COR-L47 (cell line): ENCODE measurements at regions not wholly inside any gene's neighbourhood (a gene's known extent, or its start where the extent isn't known, plus 50 kb on each side); places are given as distances from the start of the nearest gene placed in this dataset.

Experiments
- DNase-seq: peaks from one replicate; lab custom pipeline; 2025; lab: John Stamatoyannopoulos, UW

- DNase-seq: no peak
Observed at GRCh38 chr2:53448086-53448485, 319.5 kb upstream of the CHAC2 start.

- DNase-seq: no peak
Observed at GRCh38 chr2:53445383-53446070, 322.1 kb upstream of the CHAC2 start.

DNA sequence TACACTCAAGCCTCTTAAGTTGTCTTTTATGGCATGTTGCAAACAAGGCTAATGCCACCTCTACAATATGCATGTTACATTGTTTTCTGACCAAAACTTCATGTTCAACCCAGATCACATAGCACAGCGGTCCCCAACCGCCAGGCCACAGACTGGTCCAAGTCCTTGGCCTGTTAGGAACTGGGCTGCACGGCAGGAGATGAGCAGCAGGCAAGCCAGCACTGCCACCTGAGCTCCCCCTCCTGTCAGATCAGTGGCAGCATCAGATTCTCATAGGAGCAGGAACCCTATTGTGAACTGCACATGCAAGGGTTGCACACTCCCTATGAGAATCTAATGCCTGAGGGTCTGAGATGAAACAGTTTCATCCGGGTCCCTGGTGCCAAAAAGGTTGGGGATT lies 324.8 kb upstream of the CHAC2 start:
- DNase-seq: no peak

- no peak for DNase-seq
Observed at GRCh38 chr2:53442093-53442492, 325.5 kb upstream of the CHAC2 start.

GRCh38 chr2:53438692-53439091 lies 328.9 kb upstream of the CHAC2 start:
- DNase-seq: no peak

DNA sequence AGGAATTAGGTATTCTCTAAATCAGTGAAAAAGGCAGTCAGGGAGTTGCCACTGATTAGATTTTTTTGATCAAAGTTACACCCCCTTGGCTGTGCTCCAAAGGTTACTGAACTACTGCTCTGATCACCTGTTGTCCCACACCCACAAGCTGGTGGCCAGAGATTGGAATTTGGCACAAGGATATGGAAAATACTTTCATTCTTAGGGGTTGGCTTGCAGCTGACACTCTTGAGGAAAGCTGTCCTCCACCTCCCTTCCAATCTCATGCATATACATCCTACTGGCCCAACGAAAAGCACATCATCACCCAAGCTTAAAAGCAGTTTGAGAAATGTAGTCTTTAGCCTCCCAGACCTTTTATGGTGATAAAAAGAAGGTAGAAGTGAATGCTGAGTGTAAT lies 329.5 kb upstream of the CHAC2 start:
- no peak for DNase-seq

- no peak for DNase-seq
Observed at GRCh38 chr2:53437371-53437770, 330.2 kb upstream of the CHAC2 start.

DNA sequence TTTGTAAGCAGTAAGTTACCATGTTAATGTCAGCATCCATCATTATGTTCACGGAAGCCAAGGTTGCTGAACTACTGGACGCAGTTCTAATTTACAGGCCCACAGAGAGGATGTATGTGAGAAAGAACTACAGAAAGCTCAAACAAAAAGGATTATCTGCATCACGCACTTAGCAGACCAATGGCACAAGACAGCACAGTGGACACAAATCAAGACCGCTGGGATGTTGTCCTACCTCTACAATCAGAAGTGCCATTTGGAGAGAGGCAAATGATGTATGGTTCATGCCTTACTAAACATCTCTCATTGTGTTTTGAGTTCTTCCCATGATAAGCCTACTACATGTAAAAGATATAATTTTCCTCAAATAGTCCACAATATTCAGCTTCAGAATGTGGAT lies 330.7 kb upstream of the CHAC2 start:
- no peak for DNase-seq

DNA sequence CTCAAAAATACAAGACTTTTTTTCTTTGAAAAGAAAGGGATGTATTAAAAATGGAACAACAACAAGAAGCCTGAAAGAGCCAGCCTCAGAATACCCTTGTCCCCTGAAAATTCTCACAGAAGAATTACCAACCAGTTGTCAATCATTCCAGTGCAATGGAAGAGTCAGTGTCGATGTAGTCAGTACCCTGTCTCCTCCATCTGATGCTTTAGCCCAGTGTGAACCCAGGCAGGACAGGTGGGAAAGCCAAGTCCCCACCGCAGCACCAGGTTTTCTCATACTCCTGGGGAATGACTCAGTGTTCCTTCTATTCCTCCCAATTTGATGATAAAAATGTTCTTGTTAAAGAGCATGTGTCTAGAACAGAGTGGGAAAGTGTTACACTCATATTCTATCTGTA lies 332.0 kb upstream of the CHAC2 start:
- DNase-seq: no peak

GRCh38 chr2:53434466-53434865 lies 333.1 kb upstream of the CHAC2 start:
- DNase-seq: no peak

DNA sequence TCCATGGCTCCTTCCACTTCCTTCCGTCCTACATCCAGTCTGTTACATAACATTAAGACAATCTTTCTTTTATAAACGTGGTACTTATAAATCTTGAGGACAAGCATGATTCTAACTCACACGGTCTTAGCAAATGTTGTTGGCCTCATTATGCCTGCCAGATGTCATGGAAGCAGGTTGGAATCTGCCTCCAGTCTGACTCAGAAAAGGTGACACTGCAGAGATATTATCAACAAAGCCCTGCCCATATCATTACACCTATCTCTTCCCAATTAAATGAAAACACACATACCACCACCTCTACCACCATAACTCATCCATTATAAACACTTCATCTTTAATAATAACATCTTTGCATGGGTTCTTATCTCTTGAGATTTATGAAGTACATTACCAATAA lies 334.7 kb upstream of the CHAC2 start:
- DNase-seq: no peak

DNA sequence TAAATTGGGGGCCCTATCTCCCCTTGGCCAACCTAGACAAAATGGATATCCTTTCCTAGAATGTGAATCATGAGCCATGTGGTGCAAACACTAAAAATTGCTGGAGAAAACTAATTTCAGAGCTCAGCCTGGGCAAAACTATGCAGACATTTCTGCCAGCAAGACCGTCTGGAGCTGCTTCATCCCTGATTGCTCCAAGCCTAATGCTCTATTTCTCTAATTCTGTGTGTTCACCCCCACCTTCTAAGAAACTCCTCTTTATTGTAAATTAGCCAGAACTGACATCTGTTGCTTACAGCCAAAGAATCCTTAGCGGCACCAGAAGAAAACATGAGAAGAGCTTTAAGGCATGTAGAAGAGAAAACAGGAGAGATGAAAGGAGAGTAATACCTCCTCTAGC lies 337.7 kb upstream of the CHAC2 start:
- no peak for DNase-seq

DNA sequence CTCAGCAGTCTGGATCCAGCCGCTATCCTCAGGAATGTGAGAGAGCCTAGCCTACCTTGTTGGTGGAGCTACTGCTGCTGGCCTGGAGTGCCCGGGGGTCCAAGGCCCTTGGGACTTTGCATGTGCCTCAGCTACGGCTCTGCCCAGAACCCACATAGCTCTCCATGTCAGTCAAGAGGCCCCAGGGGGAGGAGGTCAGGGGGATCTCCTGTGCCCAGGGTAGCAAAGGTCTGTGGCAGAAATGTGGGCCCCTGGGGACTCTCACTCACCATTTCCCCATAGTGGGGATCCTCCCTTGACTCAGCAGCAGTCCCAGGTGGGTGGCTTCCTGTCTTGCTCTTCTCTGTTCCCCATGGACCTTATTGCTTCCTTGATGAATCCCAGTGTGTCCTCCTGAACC lies 342.7 kb upstream of the CHAC2 start:
- DNase-seq: no peak

DNA sequence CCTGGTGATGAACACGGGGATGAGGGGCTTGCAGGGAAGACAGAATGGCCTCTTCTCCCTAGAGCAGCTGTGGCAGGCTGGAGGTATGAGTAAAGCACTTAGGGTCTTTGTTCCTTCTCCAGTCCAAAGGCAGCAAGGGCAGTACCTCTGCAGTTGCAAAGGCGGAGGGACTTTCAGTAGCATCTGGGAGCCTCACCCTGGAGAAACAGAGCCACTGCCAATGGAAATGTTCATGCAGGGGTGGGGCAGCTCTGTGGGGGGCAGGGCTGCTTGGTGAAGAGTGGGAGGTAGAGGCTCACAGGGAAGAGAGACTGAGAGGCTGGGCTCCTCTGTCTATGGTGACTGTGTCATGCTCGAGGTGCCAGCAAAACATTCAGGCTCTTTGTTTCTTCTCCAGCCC lies 344.1 kb upstream of the CHAC2 start:
- no peak for DNase-seq

GRCh38 chr2:53422979-53423378 lies 344.6 kb upstream of the CHAC2 start:
- DNase-seq: peak; percentile 32

DNA sequence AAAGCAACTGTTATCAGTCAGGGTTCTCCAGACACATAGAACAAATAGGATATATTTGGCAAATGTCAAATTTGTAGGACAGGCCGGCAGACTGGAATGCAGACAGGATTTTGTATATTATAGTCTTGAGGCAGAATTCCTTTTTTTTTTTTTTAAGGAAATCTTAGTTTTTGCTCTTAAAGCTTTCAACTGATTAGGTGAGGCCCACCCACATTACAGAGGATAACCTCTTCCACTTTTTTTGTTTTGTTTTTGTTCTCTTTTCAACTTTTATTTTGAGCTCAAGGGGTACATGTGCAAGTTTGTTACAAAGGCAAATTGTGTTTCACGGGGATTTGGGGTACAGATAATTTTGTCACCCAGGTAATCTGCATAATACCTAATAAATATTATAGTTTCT lies 350.2 kb upstream of the CHAC2 start:
- no peak for DNase-seq

GRCh38 chr2:53407363-53408080 lies 360.1 kb upstream of the CHAC2 start:
- DNase-seq: no peak

DNA sequence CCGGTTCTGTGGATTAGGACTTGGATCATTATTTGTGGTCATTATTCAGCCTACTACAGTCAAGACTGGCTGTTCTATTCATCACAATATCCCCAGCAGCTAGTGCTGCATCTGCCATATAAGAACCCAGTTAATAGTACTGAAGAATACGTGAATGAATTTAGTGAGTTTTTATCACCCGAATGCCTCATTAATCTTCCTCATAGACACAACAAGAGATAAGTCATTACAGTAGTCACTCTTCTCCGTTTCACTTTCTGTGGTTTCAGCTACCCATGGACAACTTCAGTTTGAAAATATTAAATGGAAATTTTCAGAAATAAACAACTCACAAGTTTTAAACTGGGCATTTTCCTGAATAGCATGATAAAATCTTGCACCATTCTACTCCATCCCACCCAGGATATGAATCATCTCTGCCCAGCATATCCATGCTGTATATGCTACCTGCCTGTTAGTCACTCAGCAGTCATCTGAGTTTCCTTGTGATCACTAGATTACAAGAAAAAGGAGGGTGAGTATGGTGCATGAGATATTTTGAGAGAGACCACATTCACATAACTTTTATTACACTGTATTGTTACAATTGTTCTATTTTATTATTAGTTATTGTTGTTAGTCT lies 363.7 kb upstream of the CHAC2 start:
- DNase-seq: no peak

- no peak for DNase-seq
Observed at GRCh38 chr2:53397085-53397484, 370.5 kb upstream of the CHAC2 start.

DNA sequence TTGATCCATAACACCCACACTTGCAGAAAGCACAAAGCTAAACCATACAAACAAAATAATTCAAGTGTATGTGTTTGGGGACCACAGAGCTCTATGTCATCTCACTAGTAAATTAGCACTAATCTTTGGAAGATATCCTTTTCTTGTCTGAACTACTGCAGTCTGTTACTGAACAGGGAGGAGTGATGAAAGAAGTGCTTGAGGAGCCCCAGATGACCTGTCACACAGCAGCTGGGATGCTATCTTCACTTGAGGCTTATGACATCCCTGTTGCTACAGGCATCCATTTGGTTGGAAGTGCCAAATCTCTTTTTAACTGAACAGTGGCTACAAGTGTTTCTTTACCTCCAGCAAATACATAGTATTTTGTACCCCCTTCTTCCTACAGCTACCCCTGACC lies 386.3 kb upstream of the CHAC2 start:
- no peak for DNase-seq

DNA sequence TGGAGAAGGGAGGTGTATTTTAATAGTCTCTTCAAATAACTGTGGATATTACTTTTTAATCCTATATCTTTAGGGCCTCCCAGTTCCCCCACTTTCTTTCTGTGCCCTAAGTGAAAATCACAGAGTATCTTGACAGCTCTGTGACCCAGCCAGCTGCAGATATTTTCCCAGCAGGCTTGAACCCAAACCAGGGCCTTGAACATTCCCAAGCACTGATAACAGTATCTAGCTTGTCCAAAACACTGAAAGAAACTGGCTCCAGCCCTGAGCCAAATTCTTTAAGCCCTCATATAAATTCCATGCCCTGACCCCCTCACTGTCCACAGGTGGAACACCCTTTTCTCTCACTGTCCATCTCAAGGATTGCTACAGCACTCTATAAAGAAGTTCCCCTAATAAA lies 388.1 kb upstream of the CHAC2 start:
- DNase-seq: no peak

- DNase-seq: no peak
Observed at GRCh38 chr2:53378791-53379190, 388.8 kb upstream of the CHAC2 start.

DNA sequence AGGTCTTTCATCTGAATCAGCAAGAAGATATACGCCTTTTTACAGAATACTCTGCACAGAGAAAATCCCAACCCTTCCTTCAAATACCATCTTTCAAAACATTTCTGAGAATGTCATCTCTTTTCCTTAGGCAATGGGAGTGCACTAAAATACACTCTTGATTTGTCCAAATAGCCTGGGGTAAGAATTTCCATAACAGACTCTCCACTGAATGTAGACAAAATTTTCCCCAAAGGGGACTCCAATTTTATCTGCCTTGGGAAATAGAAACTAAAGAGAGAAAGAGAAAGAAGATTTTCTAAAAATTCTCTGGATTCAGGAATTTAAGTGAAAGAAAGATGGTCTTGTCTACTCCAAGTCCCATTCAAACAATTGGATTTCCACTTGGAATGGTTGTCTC lies 394.5 kb upstream of the CHAC2 start:
- no peak for DNase-seq

- DNase-seq: peak; percentile 18
Observed at GRCh38 chr2:53366543-53366942, 401.1 kb upstream of the CHAC2 start.
